Ovary (tissue), 3 donors: ENCODE measurements at regions not wholly inside any gene's neighbourhood (a gene's known extent, or its start where the extent isn't known, plus 50 kb on each side); places are given as distances from the start of the nearest gene placed in this dataset.

Experiments used
- CTCF ChIP-seq, 3 donors: fragments of 450-650 bp in 2 of 3; fragments of 200-600 bp in 1 of 3; IDR thresholded peaks; one replicate each; pipeline versions ENCODE4 v1.5.1 to v1.8.0; 2016 to 2022; ENCODE audit warnings: antibody characterized with exemption in 3 of 3, mild to moderate bottlenecking in 1 of 3
- POLR2A ChIP-seq: fragments of 450-650 bp; IDR thresholded peaks from one replicate; pipeline ENCODE4 v1.6.1; 2017; ENCODE audit warnings: antibody characterized with exemption, mild to moderate bottlenecking, moderate library complexity
- donor health status: DM: no; HTN: no; CAD: no.

GRCh38 chr2:67103157-67103556 lies 294.0 kb upstream of the ETAA1 start:
- no peak for TF ChIP-seq CTCF (IDR thresholded peaks at IDR 0.05)
- TF ChIP-seq POLR2A, result no peak
